T-cell (primary cell): ENCODE measurements at regions not wholly inside any gene's neighbourhood (a gene's known extent, or its start where the extent isn't known, plus 50 kb on each side); places are given as distances from the start of the nearest gene placed in this dataset.
"Not testable (repeated sequence)": the region's sequence is repeated elsewhere in the genome, so short reads cannot be mapped to it uniquely, and the experiment has no call there.

ENCODE experiments used
- ATAC-seq, 4 experiments: fragments of 200-7000 bp in 3 of 4; fragments of 150-1000 bp in 1 of 4; cut with Tn5 transposase; replicated peaks in 1 of 4; 1 replicate in 3 of 4; 2 replicates in 1 of 4; pipeline ENCODE4 v1.10.0; 2021; ENCODE audit warnings: moderate library complexity in 3 of 4, mild to moderate bottlenecking in 2 of 4, moderate number of reproducible peaks in 1 of 4
- CTCF ChIA-PET, 2 donors: fragments of 300-600 bp; sonication (Branson Sonifier 250); formaldehyde crosslinking; loops; one replicate each; lab custom pipeline; 2022; ENCODE audit warnings: antibody characterized with exemption in 2 of 2; lab: Charles Lee
- POLR2A ChIA-PET, 2 donors: fragments of 300-600 bp; sonication (Branson Sonifier 250); formaldehyde crosslinking; loops; one replicate each; lab custom pipeline; 2022; ENCODE audit warnings: antibody characterized with exemption in 2 of 2; lab: Charles Lee
- DNase-seq, 35 experiments: peaks; one replicate each; pipeline versions ENCODE4 v3.0.0 to v3.0.0-alpha.2; 2013 to 2023
- H3K27ac ChIP-seq: one replicate; pipeline ENCODE4 v1.5.1; 2013; ENCODE audit warnings: low read length
- H3K27me3 ChIP-seq, 2 experiments: replicated peaks in 1 of 2; 1 replicate in 1 of 2; 2 replicates in 1 of 2; pipeline versions ENCODE4 v1.6.1 to v1.7.0; 2013; ENCODE audit warnings: low read length in 1 of 2, mixed read lengths in 1 of 2; ENCODE audit not compliant: control insufficient read depth in 2 of 2, insufficient read depth in 2 of 2; ENCODE audit errors: extremely low read depth in 1 of 2
- H3K36me3 ChIP-seq, 2 donors: 1 replicate in 1 of 2; 2 replicates in 1 of 2; pipeline versions ENCODE4 v1.6.1 to v1.7.0; 2013; ENCODE audit warnings: low read length in 1 of 2; ENCODE audit not compliant: control insufficient read depth in 2 of 2, insufficient read depth in 1 of 2; ENCODE audit errors: extremely low read depth in 1 of 2
- H3K4me1 ChIP-seq, 2 experiments: 1 replicate in 1 of 2; 2 replicates in 1 of 2; pipeline versions ENCODE4 v1.6.1 to v1.7.0; 2013; ENCODE audit warnings: low read length in 2 of 2, mixed read lengths in 1 of 2; ENCODE audit not compliant: insufficient read depth in 2 of 2, control insufficient read depth in 1 of 2; ENCODE audit errors: extremely low read depth in 1 of 2
- H3K4me3 ChIP-seq, 2 donors: 1 replicate in 1 of 2; 2 replicates in 1 of 2; pipeline versions ENCODE4 v1.5.1 to v1.7.0; 2013; ENCODE audit warnings: mild to moderate bottlenecking in 2 of 2, low read length in 1 of 2, moderate library complexity in 1 of 2; ENCODE audit not compliant: control insufficient read depth in 1 of 2; ENCODE audit errors: extremely low read depth in 1 of 2
- H3K9me3 ChIP-seq: 2 replicates; pipeline ENCODE4 v1.7.0; 2013
- H3K27ac Mint-ChIP-seq, 2 donors: one replicate each; pipeline ENCODE4 v1.8.0; 2020 to 2021; ENCODE audit warnings: mild to moderate bottlenecking in 2 of 2, mixed read lengths in 2 of 2
- H3K27me3 Mint-ChIP-seq, 2 donors: one replicate each; pipeline ENCODE4 v1.8.0; 2021 to 2022; ENCODE audit warnings: mixed read lengths in 2 of 2
- H3K36me3 Mint-ChIP-seq: one replicate; pipeline ENCODE4 v1.8.0; 2021; ENCODE audit warnings: mixed read lengths
- H3K4me1 Mint-ChIP-seq, 3 donors: one replicate each; pipeline ENCODE4 v1.8.0; 2020 to 2022; ENCODE audit warnings: mixed read lengths in 3 of 3, mild to moderate bottlenecking in 1 of 3
- H3K4me3 Mint-ChIP-seq, 3 donors: one replicate each; pipeline ENCODE4 v1.8.0; 2020 to 2022; ENCODE audit warnings: mild to moderate bottlenecking in 3 of 3, mixed read lengths in 3 of 3, moderate library complexity in 3 of 3
- H3K9me3 Mint-ChIP-seq, 3 donors: one replicate each; pipeline ENCODE4 v1.8.0; 2020 to 2022; ENCODE audit warnings: mixed read lengths in 3 of 3
- WGBS: methylation state at CpG from one replicate; pipeline ENCODE4 v1.1.5; 2013; ENCODE audit warnings: missing lambda C conversion rate; ENCODE audit not compliant: insufficient coverage; 5-methylcytosine and 5-hydroxymethylcytosine counted together

- ATAC-seq: no peak
- Mint-ChIP-seq H3K9me3 (no peaks in the 10 kb centered on the region), H3K4me1 (no peaks in the 10 kb centered on the region), H3K4me3 (no peak overlapping the region), H3K36me3 (no peaks in the 10 kb centered on the region), H3K27ac (no peak overlapping the region), H3K27me3 (no peaks in the 10 kb centered on the region)
- Histone ChIP-seq H3K36me3 (no peaks in the 10 kb centered on the region), H3K9me3 (no peaks in the 10 kb centered on the region), H3K4me3 (no peak overlapping the region), H3K4me1 (no peaks in the 10 kb centered on the region), H3K27me3 (no peaks in the 10 kb centered on the region), H3K27ac (no peak overlapping the region)
- DNase-seq: no peak
- CTCF ChIA-PET: interaction anchor here in 1 of 2 donors (0.5 kb wide), 1 partner anchor 645 kb away, joined by 3 read pairs; no protein-coding TSS in a partner anchor
- POLR2A ChIA-PET: no interaction called here
Observed at GRCh38 chr3:3356846-3357245, 177.4 kb upstream of the CRBN start.

- Mint-ChIP-seq H3K27me3 (no peaks in the 10 kb centered on the region), H3K4me3 (no peak overlapping the region), H3K4me1 (no peaks in the 10 kb centered on the region), H3K9me3 (no peaks in the 10 kb centered on the region), H3K36me3 (no peaks in the 10 kb centered on the region), H3K27ac (no peak overlapping the region)
- no peak for DNase-seq
- Histone ChIP-seq H3K27me3 (no peaks in the 10 kb centered on the region), H3K36me3 (no peaks in the 10 kb centered on the region), H3K4me1 (no peaks in the 10 kb centered on the region), H3K27ac (no peak overlapping the region), H3K9me3 (no peaks in the 10 kb centered on the region), H3K4me3 (no peak overlapping the region)
- WGBS: no CpG with 5 or more reads among the region's 1 CpG
- POLR2A ChIA-PET: no interaction called here
- no peak for ATAC-seq
- CTCF ChIA-PET: no interaction called here
Observed at GRCh38 chr3:3355442-3355841, 176.0 kb upstream of the CRBN start.

GRCh38 chr3:3353153-3353552 is 173.7 kb upstream of the CRBN start:
- ChIA-PET CTCF (no interaction called here), POLR2A (no interaction called here)
- H3K9me3 Mint-ChIP-seq: peaks cover 0 to 4% (median 0%) of the 10 kb centered on the region in 3 donors
- H3K27me3 ChIP-seq: no peaks in the 10 kb centered on the region
- ATAC-seq (no peak), DNase-seq (no peak)
- no peak overlapping the region for H3K27ac Mint-ChIP-seq
- no peaks in the 10 kb centered on the region for H3K4me1 Mint-ChIP-seq
- H3K4me1 ChIP-seq: no peaks in the 10 kb centered on the region
- no peaks in the 10 kb centered on the region for H3K9me3 ChIP-seq
- no peak overlapping the region for H3K4me3 Mint-ChIP-seq
- H3K36me3 Mint-ChIP-seq: no peaks in the 10 kb centered on the region
- H3K36me3 ChIP-seq: no peaks in the 10 kb centered on the region
- H3K27ac ChIP-seq: no peak overlapping the region
- H3K4me3 ChIP-seq: no peak overlapping the region
- no peaks in the 10 kb centered on the region for H3K27me3 Mint-ChIP-seq
- no CpG with 5 or more reads among the region's 1 CpG for WGBS

- Histone ChIP-seq H3K36me3 (no peaks in the 10 kb centered on the region), H3K9me3 (no peaks in the 10 kb centered on the region), H3K27me3 (no peaks in the 10 kb centered on the region), H3K4me1 (no peaks in the 10 kb centered on the region), H3K27ac (no peak overlapping the region), H3K4me3 (no peak overlapping the region)
- WGBS: no CpG with 5 or more reads among the region's 3 CpGs
- H3K27ac Mint-ChIP-seq: no peak overlapping the region
- no peaks in the 10 kb centered on the region for H3K4me1 Mint-ChIP-seq
- CTCF ChIA-PET: no interaction called here
- H3K4me3 Mint-ChIP-seq: no peak overlapping the region
- no peaks in the 10 kb centered on the region for H3K36me3 Mint-ChIP-seq
- no peaks in the 10 kb centered on the region for H3K27me3 Mint-ChIP-seq
- H3K9me3 Mint-ChIP-seq: peaks cover 0 to 4% (median 0%) of the 10 kb centered on the region in 3 donors
- POLR2A ChIA-PET: no interaction called here
- ATAC-seq: no peak
- no peak for DNase-seq
Observed at GRCh38 chr3:3351226-3351625, 171.7 kb upstream of the CRBN start.

GRCh38 chr3:3347056-3347455 is 167.6 kb upstream of the CRBN start:
- H3K4me3 Mint-ChIP-seq, H3K4me1 Mint-ChIP-seq, H3K36me3 Mint-ChIP-seq, H3K4me1 ChIP-seq, H3K27ac Mint-ChIP-seq, H3K27me3 ChIP-seq, H3K27me3 Mint-ChIP-seq, H3K4me3 ChIP-seq, H3K27ac ChIP-seq, H3K9me3 Mint-ChIP-seq, CTCF ChIA-PET, ATAC-seq, H3K9me3 ChIP-seq, DNase-seq, H3K36me3 ChIP-seq, POLR2A ChIA-PET: not testable (repeated sequence)
- 80% methylated on average over 1 of the region's 2 CpGs for WGBS

- H3K4me1 ChIP-seq: no peaks in the 10 kb centered on the region
- no peaks in the 10 kb centered on the region for H3K36me3 ChIP-seq
- no peak overlapping the region for H3K4me3 Mint-ChIP-seq
- H3K27me3 ChIP-seq: no peaks in the 10 kb centered on the region
- no CpG with 5 or more reads among the region's 2 CpGs for WGBS
- H3K36me3 Mint-ChIP-seq: no peaks in the 10 kb centered on the region
- ATAC-seq (no peak), DNase-seq (no peak)
- H3K9me3 Mint-ChIP-seq: peaks cover 0 to 4% (median 0%) of the 10 kb centered on the region in 3 donors
- peaks cover 2 to 4% of the 10 kb centered on the region in 2 donors for H3K27me3 Mint-ChIP-seq
- POLR2A ChIA-PET: no interaction called here
- CTCF ChIA-PET: no interaction called here
- no peak overlapping the region for H3K27ac ChIP-seq
- H3K4me1 Mint-ChIP-seq: no peaks in the 10 kb centered on the region
- no peak overlapping the region for H3K27ac Mint-ChIP-seq
- no peaks in the 10 kb centered on the region for H3K9me3 ChIP-seq
- no peak overlapping the region for H3K4me3 ChIP-seq
Observed at GRCh38 chr3:3346556-3346955, 167.1 kb upstream of the CRBN start.

GRCh38 chr3:3342141-3342540 is 162.7 kb upstream of the CRBN start:
- Histone ChIP-seq H3K27me3 (no peaks in the 10 kb centered on the region), H3K27ac (no peak overlapping the region), H3K4me1 (no peaks in the 10 kb centered on the region), H3K9me3 (no peaks in the 10 kb centered on the region), H3K36me3 (no peaks in the 10 kb centered on the region), H3K4me3 (no peak overlapping the region)
- Mint-ChIP-seq H3K4me3 (no peak overlapping the region), H3K36me3 (no peaks in the 10 kb centered on the region), H3K4me1 (no peaks in the 10 kb centered on the region), H3K9me3 (no peaks in the 10 kb centered on the region), H3K27ac (no peak overlapping the region), H3K27me3 (peaks cover 2 to 4% of the 10 kb centered on the region in 2 donors)
- no CpG with 5 or more reads among the region's 2 CpGs for WGBS
- CTCF ChIA-PET: no interaction called here
- ATAC-seq (no peak), DNase-seq (no peak)
- POLR2A ChIA-PET: interaction anchor here in 1 of 2 donors (0.6 kb wide), 1 partner anchor 161 kb away, joined by 3 read pairs; no protein-coding TSS in a partner anchor
